Fibroblast of the conjunctiva (primary cell): ENCODE measurements at regions not wholly inside any gene's neighbourhood (a gene's known extent, or its start where the extent isn't known, plus 50 kb on each side); places are given as distances from the start of the nearest gene placed in this dataset.
"Not testable (repeated sequence)": the region's sequence is repeated elsewhere in the genome, so short reads cannot be mapped to it uniquely, and the experiment has no call there.

ENCODE experiments used
- DNase-seq: peaks from one replicate; pipeline ENCODE4 v3.0.0-alpha.2; 2010; ENCODE audit warnings: low read depth

DNA sequence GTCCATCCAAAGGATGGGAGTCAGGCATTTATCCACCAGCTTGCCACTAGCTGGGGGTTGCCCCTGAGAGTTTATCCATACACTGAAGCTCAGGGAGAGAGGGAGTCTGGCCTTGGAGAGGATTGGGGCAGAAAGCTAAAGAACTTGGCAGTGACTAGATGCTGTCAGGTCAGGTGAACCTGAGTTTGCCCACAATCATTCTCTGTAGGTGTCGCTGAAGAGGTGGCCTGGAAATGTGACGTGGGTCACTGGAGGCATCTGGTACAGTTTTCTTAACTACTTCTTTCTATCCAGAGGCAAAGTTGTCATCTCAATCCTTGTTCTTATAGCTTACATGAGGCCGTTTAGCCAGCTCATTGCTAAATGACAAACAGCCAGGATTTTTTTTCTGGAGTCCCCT lies 298.0 kb upstream of the CTNNB1 start:
- no peak for DNase-seq

DNA sequence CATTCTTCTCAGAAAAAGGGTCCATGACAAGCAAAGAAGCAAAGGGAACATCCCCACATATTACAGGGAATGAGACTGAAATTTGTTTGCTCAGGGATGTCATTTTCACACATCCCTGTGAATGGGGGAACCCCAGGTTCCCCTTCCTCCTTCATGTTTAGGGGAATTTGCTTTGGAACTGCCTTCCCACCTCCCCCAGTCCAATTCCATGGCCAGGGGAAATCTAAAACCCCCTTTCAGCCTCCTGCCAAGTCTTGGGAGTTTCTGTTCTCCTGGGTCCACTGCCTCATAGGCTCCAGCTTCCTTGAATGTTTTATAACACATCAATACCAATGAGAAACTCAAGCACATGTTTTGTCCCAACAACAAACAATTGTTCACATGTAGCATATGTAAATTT lies 297.5 kb upstream of the CTNNB1 start:
- DNase-seq: no peak

DNA sequence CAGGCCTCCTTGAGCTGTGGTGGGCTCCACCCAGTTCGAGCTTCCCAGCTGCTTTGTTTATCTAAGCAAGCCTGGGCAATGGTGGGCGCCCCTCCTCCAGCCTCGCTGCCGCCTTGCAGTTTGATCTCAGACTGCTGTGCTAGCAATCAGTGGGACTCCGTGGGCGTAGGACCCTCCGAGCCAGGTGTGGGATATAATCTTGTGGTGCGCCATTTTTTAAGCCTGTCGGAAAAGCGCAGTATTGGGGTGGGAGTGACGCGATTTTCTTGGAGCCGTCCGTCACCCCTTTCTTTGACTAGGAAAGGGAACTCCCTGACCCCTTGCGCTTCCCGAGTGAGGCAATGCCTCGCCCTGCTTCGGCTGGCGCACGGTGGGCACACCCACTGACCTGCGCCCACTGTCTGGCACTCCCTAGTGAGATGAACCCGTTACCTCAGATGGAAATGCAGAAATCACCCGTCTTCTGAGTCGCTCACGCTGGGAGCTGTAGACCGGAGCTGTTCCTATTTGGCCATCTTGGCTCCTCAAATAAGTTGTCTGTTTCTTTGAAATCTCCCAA lies 291.3 kb upstream of the CTNNB1 start:
- not testable (repeated sequence) for DNase-seq

DNA sequence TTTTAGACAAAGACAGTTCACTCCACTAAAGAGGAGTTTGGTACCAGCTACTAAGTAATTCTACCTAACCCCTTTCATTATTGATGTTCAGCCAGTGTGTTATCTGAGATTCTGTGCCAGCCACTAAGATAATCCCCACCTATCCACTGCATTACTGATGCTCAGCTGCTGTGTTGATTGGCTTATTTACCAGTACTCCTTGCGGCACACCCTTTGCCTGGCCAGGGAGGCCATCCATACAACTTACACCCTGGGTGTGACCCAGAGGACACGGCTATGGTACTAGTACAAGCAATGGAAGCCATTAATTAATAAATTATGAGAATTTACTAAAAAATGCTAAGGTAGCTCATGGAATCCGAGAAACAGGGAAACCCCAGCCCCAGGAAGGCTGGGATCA lies 290.7 kb upstream of the CTNNB1 start:
- DNase-seq: no peak

DNA sequence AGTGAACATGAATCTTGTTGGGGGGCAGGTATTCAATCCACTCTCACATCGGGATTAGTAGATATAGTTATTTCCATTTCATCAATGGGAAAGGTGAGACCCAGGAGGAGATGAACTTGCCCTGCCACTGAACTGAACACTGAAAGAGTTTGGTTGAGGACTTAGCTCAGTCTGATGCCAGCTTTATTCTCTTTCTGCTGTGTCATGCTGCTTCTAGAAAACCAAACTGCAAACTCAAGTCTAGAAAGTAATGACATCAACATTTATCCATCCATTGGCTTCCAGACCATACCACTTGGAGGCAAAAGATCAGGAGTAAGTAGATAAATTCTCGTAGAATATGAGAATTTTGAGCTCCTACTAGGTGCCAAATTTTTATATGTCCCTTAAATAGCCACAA lies 288.0 kb upstream of the CTNNB1 start:
- no peak for DNase-seq

DNA sequence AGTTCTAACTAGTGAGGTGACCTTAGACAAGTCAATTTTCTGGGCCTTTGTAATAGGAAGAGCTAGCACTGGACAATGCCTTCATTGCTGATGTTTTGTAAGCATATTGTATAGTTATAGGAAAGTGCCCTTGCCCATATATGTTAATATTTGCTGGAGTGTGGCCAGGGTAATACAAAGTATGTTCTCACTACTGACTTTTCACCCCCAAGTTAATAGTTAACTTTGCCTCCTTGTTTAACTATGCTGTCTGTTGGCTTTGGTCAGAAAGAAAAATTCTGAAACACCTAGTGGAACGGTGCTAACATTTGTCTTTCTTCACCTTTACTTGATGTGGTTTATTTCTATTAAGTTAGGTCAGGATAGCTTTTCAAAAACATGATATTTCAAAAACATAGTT lies 287.4 kb upstream of the CTNNB1 start:
- no peak for DNase-seq

DNA sequence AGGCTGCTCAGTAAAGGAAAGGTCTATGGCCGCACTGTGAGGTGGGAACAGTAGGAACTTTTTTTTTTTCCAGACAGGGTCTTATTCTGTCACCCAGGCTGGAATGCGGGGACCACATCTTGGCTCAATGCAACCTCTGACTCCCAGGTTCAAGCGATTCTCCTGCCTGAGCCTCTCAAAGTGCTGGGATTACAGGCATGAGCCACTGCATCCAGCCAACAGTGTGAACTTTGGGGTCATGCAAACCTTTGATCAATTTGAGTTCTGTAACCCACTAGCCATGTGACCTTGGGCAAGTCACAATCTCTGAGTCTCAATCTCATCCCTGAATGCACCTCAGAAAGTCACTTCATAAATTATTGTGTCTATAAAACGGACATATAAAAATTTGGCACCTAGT lies 286.8 kb upstream of the CTNNB1 start:
- no peak for DNase-seq

DNA sequence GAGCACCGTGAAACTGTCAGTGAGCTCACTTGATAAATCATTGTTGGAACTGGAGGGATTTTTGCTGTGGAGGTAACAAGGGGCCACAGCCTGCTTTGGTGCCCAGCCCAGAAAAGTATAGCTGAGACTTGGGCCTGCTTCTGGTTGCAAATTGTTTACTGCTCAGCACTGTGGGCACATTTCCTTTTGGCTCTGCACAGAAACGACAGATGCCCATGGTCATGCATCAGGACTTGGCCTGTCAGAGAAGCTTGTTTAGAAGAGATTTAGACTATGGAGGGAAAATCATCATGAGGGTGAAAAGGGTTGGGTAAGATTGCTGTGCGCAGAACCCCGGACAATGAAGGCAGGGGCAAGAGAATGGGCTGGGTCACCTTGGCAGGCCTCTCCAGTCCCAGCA lies 286.1 kb upstream of the CTNNB1 start:
- no peak for DNase-seq

DNA sequence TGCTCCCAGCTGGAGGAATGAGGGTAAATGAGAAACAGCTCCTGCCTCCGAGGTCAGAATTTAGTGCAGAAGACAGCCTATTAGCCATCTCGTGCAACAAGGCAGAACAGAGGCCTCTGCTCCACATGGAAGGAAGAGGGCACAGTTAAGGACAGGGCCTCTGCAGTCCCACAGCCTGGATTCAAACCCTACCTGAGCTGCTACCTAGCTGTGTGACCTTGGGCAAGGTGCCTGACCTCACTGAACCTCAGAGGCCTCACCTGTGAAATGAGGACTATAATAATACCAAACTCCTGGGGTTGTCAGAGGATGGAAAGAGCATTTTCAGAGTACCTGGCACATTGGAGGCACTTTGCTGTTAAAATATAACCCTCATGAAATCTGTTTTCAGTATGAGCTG lies 285.7 kb upstream of the CTNNB1 start:
- no peak for DNase-seq

DNA sequence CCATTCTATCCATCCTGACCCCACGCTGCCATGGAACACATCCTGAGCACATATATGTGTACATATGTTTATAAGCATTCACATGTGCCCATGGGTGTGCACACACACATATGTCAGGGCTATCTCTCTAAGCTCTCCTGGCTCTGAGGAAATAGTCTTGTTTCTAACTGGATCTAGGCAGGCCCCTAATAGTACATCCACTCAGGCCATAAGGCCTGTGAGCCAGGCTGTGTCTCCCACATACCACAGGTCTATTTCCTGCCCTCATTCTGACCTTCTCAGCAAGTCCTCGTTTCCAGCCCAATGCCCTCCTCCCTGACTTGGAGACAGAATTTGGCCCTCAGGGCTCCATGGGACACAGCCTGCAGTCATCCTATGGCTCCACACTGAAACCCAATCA lies 284.8 kb upstream of the CTNNB1 start:
- no peak for DNase-seq

DNA sequence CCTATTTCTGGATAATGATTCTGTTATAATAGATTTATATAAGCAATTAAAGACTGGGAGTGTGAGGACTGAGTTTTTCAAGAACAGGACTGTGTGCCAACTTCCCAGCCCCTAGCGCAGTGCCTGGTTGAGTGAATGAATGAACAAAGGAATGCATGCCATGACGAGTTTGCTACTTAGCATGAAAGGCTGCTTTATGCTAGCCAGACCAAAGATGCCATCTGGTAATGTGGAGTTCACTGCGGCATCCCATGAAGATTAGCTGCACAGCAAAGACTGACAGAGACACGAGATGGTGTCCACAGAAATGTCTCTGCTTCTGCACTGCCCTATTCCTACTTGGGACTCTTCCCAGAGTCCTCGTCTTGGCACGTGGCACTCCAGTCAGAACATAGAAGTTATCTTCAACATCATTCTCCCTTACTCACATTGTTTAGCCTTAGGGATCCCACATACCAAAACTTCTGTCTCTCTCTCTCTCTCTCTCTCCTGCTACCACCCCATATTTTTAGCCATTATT lies 283.9 kb upstream of the CTNNB1 start:
- DNase-seq: no peak

DNA sequence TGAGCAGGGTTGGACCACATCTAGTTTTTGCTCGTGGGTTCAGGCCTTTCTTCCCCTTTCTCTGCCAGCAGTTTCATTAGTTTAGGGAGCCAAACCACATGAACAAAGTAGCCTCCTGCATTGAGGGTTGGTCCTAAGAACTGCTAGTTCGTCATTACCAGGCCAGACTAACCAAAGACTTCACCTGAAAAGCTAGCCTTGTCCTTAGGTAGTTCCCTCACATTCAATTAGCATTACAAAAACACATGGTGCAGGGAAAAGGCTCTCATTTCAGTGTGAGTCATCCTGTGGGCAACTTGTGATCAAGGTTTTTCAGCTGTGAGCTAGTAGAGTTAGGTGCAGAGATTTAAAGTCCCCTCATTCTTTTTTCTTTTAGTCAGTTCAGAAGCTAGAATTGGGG lies 279.3 kb upstream of the CTNNB1 start:
- no peak for DNase-seq

DNA sequence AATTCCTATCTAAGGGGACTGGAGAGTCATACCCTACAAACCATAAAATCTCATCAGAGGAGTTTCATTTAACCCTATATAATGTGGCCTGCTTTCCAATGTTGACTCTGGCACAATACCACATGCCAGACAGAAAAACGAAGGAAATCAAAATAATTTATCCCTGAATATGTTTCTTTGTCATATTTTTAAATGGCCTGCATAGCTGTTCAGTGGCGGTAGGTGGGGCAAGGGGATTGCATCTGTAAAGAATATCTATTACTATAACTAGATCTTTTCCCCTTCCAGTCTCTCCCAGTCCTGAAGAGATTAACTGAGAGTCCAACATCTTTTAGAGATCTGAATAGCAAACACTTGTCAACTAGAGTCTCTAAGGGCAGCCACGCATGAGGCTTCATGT lies 278.1 kb upstream of the CTNNB1 start:
- DNase-seq: no peak

DNA sequence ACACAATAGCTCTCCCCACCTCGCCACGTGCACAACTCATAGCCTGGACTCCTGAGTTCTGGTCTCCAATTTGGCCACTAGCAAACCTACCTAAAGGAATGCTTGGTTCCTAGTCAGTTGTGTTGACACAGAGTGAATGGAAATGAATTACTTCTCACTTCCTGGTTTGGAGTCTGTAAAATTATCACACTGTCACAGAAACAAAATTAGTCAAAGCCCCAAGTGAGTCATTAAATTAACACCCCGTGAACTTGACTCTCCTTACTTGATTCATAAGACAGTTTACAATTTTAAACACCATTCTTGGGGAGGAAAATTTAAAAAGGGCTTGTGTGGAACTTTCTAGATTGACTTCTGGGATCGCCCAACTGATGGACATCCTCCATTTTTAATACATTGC lies 276.2 kb upstream of the CTNNB1 start:
- DNase-seq: no peak

DNA sequence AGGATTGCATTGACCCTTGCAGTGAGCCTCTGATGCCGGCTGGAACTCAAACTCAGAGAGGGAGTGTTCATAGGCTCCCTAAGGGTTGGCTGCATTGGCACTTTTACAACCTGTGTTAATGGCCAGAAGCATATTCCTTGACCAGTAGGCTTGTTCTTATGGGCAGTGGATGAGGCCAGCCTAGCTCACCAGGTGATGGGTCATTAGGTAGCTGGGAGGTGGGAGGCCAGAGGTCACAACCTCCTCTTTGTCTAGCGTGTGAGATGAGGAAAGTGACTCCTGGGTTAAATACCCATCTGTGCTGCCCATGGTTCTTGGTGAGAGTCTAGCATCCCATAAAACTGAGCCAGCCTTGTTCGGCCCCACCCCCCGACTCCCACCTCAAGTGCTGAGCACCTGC lies 275.7 kb upstream of the CTNNB1 start:
- no peak for DNase-seq

DNA sequence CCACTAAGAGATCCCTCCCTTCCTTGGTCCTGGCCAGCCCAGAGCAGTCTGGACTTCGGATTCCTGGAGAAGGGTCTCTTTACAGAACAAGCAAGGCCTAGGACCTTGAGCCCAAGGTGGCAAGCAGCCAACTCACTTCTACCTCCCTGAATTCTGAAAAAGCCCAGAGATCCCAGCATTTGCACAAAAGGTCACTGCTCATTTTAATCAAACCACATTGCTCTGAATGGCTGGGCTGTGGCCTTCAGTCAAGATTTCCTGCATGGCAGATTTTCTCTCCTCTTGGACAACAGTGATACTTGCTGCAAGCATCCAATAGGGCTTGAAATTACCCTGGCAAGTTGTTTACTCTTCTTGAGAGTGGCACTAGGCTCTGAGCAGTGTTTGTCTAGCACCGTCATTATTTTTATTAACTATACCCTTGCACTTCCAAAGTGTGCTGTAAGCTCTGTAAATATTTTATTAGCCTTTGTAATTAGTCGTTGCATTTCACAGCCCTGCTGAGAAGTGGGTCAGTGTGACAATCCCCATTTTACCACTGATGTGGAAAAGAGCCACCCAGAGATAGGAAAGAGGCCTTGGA lies 274.7 kb upstream of the CTNNB1 start:
- no peak for DNase-seq

DNA sequence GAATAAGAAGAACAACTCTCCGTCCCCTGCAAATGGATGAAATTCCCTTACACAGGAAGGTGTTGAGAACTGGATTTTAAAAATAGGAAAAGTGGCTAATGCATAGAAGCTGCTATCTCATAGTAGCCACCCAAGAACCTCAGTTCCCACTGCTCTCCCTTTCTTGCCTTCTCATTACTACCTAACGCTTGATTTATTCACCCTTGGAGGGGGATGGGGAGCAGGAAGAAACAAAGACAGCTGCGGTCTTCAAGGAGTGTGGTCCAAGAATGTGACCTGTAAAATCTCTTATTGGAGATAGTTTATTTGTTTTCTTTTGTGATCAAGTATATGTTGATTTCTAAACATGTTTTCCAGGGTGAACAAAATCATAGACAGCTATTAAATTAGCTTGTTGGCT lies 274.1 kb upstream of the CTNNB1 start:
- no peak for DNase-seq

DNA sequence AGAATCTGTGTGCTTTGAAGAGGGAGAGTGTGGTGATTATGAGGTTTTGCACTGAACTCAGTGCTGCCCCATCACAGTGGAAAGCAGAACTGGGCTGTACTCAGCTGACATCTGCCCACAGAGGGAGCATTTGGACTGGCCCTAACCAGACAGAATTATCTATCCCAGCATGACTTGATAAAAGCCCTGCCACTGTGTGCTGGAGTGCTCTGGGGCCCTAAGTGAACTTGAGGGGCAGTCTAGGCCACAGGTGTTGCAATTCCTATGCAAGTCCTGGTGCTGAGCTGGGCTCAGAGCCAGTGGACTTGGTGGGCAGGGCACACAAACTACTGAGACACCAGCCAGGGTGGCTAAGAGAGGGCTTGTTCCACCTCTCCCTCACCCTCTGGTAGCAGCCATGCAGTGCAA lies 269.2 kb upstream of the CTNNB1 start:
- DNase-seq: no peak

DNA sequence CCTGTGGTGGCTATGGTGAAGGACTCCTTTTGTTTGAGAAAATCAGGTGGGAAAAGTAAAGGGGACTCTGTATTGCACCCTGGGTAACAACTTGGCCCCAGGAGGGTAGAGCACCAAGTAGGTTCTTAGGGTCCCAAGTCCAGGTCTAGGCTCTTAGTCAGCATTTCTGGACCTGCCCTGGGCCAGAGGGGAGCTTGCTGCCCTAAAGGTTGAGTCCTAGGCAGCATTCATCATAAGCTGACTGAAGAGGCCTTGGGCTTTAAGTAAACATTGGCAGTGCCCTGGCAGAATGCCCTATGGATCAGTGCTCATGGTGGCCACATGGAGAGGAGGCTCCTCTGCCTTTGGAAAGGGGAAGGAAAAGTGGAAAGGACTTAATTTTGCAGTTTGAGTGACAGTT lies 268.5 kb upstream of the CTNNB1 start:
- DNase-seq: no peak

DNA sequence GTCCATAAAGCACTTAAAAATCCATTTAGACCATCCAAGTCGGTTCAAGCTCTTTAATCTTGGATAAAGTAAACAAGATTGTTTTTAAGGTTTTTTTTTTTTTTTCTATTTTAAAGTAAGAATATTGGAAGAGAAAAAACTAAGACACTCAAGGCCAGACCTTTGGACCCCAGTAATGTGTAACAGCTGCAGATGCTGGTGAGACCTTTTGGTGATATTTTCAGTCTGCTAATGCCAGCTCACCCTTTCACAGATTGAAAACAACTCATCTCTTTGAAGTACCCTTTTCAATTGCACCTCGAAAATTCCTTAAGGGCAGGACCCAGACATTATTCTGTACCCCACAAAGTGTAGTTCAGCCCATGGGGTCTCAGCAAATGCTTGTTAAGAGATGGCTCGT lies 260.7 kb upstream of the CTNNB1 start:
- DNase-seq: no peak

DNA sequence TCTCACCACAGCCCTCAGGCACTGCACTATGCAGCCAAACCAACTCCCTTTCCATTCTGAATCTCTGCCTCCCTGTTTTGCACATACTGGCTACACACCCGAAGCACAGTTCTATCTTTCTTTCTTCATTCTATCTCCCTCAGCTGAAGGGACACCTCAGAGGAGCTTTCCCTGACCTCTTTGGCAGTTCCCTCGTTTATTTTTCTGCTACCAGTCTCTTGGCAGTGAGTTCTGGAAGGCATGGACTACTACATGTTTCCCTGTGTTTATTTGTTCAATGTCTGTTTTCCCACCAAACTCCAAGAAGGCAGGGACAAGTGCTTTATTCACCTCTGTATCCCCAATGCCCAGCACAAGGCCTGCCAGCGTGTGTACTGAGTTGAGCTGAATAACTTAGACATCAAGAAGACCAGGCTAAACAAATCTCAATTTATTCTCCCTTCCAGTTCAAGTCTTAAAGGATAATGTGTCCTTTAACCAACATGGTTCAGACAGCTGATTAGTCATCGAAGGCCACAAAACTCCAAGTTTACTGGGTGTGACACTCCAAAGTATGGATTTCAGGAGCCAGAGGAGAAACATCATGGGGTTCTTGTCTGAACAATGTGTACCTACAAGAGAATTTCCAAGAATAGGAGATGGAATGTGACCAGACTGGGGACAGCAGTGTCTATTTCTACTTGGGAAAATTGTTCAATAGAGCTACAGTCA lies 260.1 kb upstream of the CTNNB1 start:
- no peak for DNase-seq

DNA sequence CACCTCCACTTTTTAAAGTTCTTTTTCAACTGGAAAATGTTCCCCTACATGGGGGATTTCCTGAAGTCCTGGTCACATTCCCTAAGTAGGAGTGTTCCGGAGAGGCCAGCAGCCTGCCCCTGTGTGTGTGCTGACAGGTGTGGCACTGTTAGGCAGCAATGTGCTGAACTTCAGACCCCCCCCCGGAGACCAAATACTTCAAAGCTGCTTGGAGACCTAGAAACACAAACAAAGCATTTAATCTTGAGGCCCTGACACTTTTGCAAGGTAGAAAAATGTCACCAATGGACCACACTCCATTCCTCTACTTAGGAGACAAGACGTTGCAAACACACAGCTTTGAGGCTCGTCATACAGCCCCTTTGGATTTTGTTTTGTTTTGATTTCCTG lies 259.6 kb upstream of the CTNNB1 start:
- no peak for DNase-seq

DNA sequence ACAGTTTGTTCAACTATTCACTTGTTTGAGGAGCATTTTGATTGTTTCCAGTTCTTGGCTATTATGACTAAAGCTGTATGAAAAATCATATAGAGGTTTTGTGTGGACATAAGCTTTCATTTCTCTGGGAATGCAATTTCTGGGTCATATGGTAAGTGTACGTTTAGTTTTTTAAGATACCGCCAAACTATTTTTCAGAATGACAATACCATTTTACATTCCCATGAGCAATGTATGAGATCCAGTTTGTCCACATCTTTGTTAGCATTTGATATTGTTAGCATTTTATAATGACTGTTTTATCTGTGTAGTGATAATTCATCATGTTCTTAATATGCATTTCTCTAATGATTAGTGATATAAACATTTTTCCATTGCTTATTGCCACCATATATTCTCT lies 258.7 kb upstream of the CTNNB1 start:
- DNase-seq: no peak

DNA sequence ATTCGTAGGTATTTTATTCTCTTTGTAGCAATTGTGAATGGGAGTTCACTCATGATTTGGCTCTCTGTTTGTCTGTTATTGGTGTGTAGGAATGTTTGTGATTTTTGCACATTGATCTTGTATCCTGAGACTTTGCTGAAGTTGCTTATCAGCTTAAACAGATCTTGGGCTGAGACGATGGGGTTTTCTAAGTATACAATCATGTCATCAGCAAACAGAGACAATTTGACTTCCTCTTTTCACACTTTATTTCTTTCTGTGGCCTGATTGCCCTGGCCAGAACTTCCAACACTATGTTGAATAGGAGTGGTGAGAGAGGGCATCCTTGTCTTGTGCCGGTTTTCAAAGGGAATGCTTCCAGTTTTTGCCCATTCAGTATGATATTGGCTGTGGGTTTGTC lies 252.3 kb upstream of the CTNNB1 start:
- not testable (repeated sequence) for DNase-seq
